Forelimb muscle (tissue), 1 donor: ENCODE measurements at regions not wholly inside any gene's neighbourhood (a gene's known extent, or its start where the extent isn't known, plus 50 kb on each side); places are given as distances from the start of the nearest gene placed in this dataset.

ENCODE experiments used
- DNase-seq: peaks from one replicate; pipeline ENCODE4 v3.0.0-alpha.2; 2013; ENCODE audit warnings: low read depth

- DNase-seq, result no peak
These were observed 1113.3 kb downstream of the TSN start for GRCh38 chr2:122868646-122869275.

- no peak for DNase-seq
These were observed 1118.5 kb downstream of the TSN start for GRCh38 chr2:122873951-122874350.

- DNase-seq, result no peak
These were observed 1119.8 kb downstream of the TSN start for GRCh38 chr2:122875091-122875865.

- DNase-seq, result no peak
These were observed 1128.4 kb downstream of the TSN start for GRCh38 chr2:122883849-122884248.

- no peak for DNase-seq
These were observed 1129.4 kb downstream of the TSN start for GRCh38 chr2:122884889-122885288.

GRCh38 chr2:122885436-122885835, 1130.0 kb downstream of the TSN start:
- DNase-seq, result no peak

GRCh38 chr2:122886479-122887145, 1131.2 kb downstream of the TSN start:
- no peak for DNase-seq

- DNase-seq, result no peak
These were observed 1125.5 kb upstream of the CNTNAP5 start for GRCh38 chr2:122899614-122900013.

- no peak for DNase-seq
These were observed 1119.7 kb upstream of the CNTNAP5 start for GRCh38 chr2:122905431-122905830.

GRCh38 chr2:122908159-122908558, 1116.9 kb upstream of the CNTNAP5 start:
- DNase-seq, result no peak

GRCh38 chr2:122927197-122927596, 1097.9 kb upstream of the CNTNAP5 start:
- no peak for DNase-seq

GRCh38 chr2:122927710-122928557, 1097.2 kb upstream of the CNTNAP5 start:
- DNase-seq, result no peak

- no peak for DNase-seq
These were observed 1095.7 kb upstream of the CNTNAP5 start for GRCh38 chr2:122929347-122929746.

GRCh38 chr2:122935506-122935905, 1089.6 kb upstream of the CNTNAP5 start:
- DNase-seq, result no peak

GRCh38 chr2:122939796-122940195, 1085.3 kb upstream of the CNTNAP5 start:
- DNase-seq, result no peak

GRCh38 chr2:122949523-122949922, 1075.6 kb upstream of the CNTNAP5 start:
- DNase-seq, result no peak

- peak; percentile 80 for DNase-seq
These were observed 1069.3 kb upstream of the CNTNAP5 start for GRCh38 chr2:122955776-122956175.

GRCh38 chr2:122960759-122961641, 1064.1 kb upstream of the CNTNAP5 start:
- no peak for DNase-seq

- no peak for DNase-seq
These were observed 1058.6 kb upstream of the CNTNAP5 start for GRCh38 chr2:122966461-122966860.

GRCh38 chr2:122977580-122977979, 1047.5 kb upstream of the CNTNAP5 start:
- DNase-seq, result no peak

- peak; percentile 67 for DNase-seq
These were observed 1044.4 kb upstream of the CNTNAP5 start for GRCh38 chr2:122980671-122981070.
